IPS-NIHi7 (cell line): ENCODE measurements at regions not wholly inside any gene's neighbourhood (a gene's known extent, or its start where the extent isn't known, plus 50 kb on each side); places are given as distances from the start of the nearest gene placed in this dataset.
"Not testable (repeated sequence)": the region's sequence is repeated elsewhere in the genome, so short reads cannot be mapped to it uniquely, and the experiment has no call there.

Source experiments
- DNase-seq: peaks from one replicate; pipeline ENCODE4 v3.0.0; 2012; ENCODE audit warnings: mixed read lengths; ENCODE audit errors: extremely low spot score

DNA sequence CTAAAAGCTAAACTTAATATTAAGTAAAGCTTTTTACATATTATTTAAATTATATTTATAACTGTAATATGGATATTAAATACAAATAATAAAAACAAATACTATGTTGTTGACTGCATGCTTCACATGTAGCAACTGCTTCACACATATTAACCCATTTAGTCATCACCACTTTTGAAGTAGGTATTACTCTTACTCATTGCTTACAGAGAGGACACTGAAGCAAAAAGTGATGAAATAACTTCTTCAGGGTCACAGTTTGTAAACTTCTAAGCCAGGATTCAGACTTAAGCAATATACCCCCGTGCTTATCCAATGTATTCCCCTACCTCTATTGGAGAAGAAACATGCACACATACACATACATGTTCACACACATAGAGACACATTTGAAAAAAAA is 166.6 kb downstream of the DKK2 start:
- no peak for DNase-seq

DNA sequence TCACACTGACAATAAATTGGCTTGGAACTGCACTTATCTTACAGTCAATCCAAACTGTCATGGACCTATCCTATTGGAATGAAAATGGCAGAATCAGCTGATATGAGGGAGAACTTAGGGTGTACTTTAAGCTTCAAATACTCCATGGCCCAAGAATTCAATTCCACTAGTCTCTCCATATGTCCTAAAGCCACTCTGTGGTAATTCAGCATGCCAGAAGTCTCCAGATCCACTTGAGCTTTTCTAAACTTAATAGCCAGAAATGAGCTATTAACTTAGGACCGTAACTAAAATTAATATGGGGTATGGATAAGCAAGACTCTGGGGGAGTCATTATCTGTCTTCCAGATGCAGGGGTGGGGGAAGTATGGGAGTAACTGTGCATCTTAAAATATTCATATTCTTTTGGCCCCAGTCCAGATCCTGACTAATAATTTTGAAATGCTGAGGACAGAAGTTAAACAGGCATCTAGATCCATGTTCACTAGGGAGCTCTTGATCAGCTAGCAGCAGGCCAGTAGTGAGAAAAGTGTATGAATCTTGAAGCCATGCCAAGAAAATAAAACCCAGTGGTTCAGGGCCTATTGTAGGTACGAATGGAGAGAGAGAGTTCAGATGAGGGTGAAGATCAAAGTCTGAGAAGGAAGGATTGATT is 167.6 kb downstream of the DKK2 start:
- no peak for DNase-seq

- no peak for DNase-seq
Measured at GRCh38 chr4:106864231-106864630, 171.9 kb downstream of the DKK2 start.

- no peak for DNase-seq
Measured at GRCh38 chr4:106854569-106855351, 181.4 kb downstream of the DKK2 start.

DNA sequence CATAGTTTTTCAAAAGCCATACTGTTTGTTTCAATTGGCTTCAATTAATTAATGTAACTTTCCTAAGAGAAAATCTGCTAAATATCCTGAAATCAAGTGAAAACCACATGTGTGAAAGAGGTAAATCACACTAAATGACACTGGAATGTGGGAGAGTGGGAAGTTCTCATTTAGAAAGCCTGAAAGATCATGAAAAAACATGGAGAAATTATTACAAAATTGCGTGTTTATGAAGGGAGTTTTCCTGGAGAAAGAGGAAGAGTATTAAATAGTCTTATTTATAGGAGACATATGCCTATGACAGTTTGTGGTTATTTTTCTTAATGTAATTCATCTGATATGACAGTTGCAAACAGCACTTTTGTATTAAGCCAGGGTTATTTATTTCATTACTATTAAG is 183.7 kb downstream of the DKK2 start:
- no peak for DNase-seq

DNA sequence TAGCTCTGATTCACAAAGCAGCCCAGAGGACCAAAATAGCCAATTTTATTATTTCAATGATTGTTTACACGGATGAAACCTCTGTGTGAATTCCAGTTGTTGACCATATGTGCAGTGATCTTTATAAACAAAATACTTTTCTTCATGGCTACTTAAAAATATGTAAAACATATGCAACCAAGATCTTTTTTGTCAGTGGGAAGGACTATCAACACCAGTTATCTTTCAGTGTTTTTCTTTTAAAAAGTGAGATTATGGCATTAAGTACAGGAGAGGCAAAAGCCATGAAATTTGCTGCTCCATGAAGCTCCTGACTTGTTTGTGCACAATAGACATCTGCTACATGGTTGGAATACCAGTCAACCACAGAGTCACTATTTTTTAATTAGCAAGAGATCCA is 184.4 kb downstream of the DKK2 start:
- no peak for DNase-seq

DNA sequence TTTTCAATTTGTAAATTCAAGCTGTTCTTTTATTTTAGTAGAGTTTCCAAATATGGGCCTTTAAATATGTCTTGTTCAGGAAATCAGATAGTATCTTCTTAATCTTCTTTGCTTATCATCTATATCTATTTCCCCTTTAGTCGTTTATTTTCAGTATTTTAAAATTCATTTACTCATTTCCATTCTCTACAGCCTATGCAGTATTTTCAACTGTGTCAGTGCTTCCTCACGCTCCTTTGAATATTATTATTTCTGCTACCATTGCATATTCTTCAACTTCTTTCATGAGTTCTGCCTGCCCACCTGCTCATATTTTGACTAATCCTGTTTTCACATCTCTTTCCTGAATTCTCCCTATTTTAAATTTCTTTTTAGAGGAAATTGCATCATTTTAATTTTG is 185.4 kb downstream of the DKK2 start:
- no peak for DNase-seq

DNA sequence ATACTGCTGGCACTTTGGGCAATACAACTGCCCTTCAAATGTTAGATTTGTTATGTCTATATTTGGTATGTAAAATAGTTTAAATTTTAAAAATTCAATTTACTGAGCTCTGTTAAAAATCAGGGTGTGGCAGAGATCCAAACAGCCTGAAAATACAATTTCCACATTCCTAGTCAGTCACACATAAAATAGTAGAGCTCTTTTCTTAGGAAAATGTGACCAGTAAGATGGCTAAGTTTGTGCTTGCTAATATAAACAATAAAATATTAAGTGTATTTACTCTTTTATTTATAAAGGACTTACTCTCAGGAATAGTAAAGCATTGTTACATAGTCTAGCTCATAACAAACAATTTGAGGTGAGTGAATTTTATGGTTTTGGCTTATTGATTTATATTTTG is 200.2 kb downstream of the DKK2 start:
- DNase-seq: no peak

DNA sequence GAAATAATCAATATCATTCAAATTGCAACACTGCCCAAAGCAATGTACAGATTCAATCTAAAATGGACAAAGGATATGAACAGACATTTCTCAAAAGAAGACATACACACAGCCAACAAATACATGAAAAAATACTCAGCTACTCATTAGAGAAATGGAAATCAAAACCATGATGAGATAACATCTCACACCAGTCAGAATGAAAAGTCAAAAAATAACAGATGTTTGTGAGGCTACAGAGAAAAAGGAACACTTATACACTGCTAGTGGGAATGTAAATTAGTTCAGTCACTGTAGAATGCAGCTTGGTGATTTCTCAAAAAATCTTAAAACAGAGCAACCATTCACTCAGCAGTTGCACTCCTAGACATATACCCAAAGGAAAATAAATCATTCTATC is 205.2 kb downstream of the DKK2 start:
- DNase-seq: no peak

DNA sequence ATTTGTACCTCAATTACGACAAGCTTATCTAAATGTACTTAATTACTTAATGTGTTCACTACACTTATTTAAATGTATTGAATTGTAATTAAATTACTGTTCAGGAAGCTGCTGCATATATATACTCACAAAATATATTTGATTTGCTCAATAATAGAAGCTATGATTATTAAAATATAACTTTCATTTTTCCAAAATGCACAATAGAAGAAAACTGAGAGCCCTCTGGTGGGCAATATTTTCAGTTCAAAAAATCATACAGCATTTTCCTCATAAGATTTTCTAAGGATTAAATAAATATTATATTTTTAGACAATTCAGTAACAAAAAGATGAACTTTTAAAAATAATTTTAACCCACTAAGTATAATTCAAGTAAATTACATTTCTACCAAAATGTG is 217.3 kb downstream of the DKK2 start:
- no peak for DNase-seq

GRCh38 chr4:106816496-106816895 is 219.6 kb downstream of the DKK2 start:
- DNase-seq: no peak

- no peak for DNase-seq
Measured at GRCh38 chr4:106810122-106810521, 226.0 kb downstream of the DKK2 start.

DNA sequence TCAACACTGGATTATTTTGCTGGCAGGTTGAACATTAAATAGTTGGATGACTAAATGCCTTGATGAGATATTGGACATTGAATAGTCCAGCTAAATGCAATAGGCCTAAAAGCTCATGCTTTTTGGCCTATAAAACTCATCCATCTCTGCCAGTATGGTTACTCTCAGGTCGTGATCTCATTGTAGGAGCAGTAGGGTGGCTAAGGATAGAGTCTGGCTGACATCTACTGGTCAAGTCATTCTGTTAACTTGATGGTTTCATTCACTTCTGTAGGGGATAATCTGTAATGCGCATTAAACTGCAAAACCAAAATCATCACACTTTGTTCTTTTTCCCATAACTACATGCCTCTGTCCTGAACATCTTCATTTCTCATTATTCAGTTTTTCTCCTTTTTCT is 227.0 kb downstream of the DKK2 start:
- peak; percentile 18 for DNase-seq

DNA sequence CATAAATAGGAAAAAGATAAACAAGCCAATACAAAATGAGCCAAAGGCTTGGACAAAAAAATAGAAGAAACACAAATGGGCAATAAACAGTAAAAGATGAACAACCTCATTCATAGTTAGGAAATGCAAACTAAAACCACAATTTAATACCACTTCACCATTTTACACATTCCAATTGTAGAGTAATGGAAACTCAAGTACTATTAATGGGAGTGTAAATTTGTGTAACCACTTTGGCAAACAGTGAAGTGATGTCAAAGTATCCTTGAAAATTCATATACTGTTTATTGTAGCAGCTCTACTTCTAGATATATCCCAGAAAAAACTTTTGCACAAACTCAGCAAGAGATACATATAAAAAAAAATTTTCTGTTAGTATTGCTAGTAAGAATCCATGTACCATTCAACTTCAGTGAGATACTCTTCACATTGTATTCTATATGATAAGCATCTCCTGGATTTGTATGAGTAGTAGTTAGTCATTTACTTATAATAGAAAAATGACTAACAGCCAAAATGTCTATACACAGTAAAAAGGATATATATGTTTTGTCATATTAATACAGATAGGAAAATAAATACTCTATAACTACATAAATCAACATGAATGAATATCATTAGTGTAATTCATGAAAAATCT is 229.8 kb downstream of the DKK2 start:
- DNase-seq: no peak

- DNase-seq: no peak
Measured at GRCh38 chr4:106803083-106803482, 233.0 kb downstream of the DKK2 start.

- DNase-seq: no peak
Measured at GRCh38 chr4:106801386-106801785, 234.7 kb downstream of the DKK2 start.

GRCh38 chr4:106796876-106797275 is 239.2 kb downstream of the DKK2 start:
- DNase-seq: no peak

DNA sequence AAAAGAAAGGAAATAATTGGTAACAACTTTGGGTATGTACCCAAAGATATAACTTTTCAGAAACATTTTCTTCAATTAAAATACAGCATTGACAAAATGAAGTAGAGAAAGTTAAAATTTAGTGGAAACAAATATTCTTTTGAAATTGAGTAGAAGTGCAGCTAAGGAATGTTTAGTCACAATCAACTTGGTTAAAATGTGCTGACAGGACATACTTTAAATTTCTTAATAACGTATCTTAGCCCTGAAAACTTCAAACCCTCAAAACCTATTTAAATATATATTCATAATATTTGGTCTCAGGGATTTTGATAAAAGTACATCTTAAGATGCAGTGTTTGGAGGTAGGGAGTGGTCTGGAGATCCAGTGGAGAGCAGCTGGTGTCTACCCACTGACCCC is 240.8 kb downstream of the DKK2 start:
- DNase-seq: no peak

GRCh38 chr4:106793933-106794332 is 242.2 kb downstream of the DKK2 start:
- DNase-seq: no peak

DNA sequence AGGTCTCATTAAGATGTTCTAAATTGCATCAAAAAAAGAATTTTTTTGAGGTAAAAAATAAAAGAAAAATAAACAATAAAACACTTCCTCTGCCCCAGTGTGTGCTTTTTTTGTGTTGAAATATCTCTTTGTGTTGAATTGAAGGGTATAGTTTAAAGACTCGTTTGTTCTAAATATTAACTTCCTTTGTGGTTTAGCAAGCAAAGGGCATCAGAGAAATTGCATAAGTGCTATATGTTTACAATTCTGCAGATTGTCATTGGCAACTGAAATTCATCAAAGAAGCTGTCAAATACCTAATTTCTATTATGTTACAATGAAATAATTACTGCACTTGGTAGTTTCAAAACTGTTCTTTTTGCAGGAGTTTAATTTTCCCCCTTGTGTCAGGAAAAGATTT is 260.5 kb downstream of the DKK2 start:
- no peak for DNase-seq

GRCh38 chr4:106774055-106774454 is 262.1 kb downstream of the DKK2 start:
- not testable (repeated sequence) for DNase-seq

- DNase-seq: no peak
Measured at GRCh38 chr4:106773076-106773905, 262.8 kb downstream of the DKK2 start.
